K562 (cell line): ENCODE measurements at regions not wholly inside any gene's neighbourhood (a gene's known extent, or its start where the extent isn't known, plus 50 kb on each side); places are given as distances from the start of the nearest gene placed in this dataset.

Source experiments
- ATAC-seq: fragments of 200-7000 bp; cut with Tn5 transposase; 3 replicates; pipeline ENCODE4 v1.9.1; 2020; ENCODE audit warnings: moderate library complexity
- BruUV-seq: library from RNA; stranded (reverse); fragments of 400-500 nt; replicated peaks from 2 replicates; lab custom pipeline; 2021; lab: Mats Ljungman, UMichigan
- CTCF ChIA-PET: fragments of 300-600 bp; formaldehyde crosslinking; extraction: SDS; loops from one replicate; lab custom pipeline; 2021; ENCODE audit warnings: low intra/inter-chr PET ratio; lab: Yijun Ruan, JAX
- POLR2A ChIA-PET: fragments of 300-600, 350-650 bp; sonication (Branson Sonifier 250); formaldehyde crosslinking; extraction: SDS; loops from one replicate; lab custom pipeline; 2021; ENCODE audit warnings: antibody characterized with exemption, inconsistent platforms; lab: Yijun Ruan, JAX
- DNase-seq, 4 experiments: peaks; one replicate each; pipeline versions ENCODE4 v3.0.0 to v3.0.0-alpha.2; 2011 to 2018; ENCODE audit warnings: low spot score in 3 of 4, mixed read lengths in 3 of 4; ENCODE audit errors: extremely low read depth in 1 of 4
- FAIRE-seq: peaks from 2 replicates; lab custom pipeline; 2011; peaks lifted over from hg19 to GRCh38; lab: Jason Lieb, UNC
- H2AFZ ChIP-seq: 2 replicates; pipeline ENCODE4 v1.6.0; 2011; ENCODE audit warnings: low read depth, low read length, control low read depth, inconsistent platforms
- H3K27ac ChIP-seq: fragments of 200-600 bp; 3 replicates; pipeline ENCODE4 v1.8.0; 2011; ENCODE audit warnings: low read depth, mild to moderate bottlenecking, control low read depth, inconsistent platforms, low read length, moderate library complexity, mixed read lengths; ENCODE audit errors: extremely low read depth
- H3K27me3 ChIP-seq, 2 experiments: fragments of 300-600 bp in 1 of 2; 2 replicates in 1 of 2; 3 replicates in 1 of 2; pipeline versions ENCODE4 v1.6.0 to v1.8.0; 2011; ENCODE audit warnings: inconsistent platforms in 2 of 2, low read length in 2 of 2, mild to moderate bottlenecking in 1 of 2, mixed read lengths in 1 of 2, moderate library complexity in 1 of 2; ENCODE audit not compliant: control insufficient read depth in 2 of 2, insufficient read depth in 2 of 2
- H3K36me3 ChIP-seq: fragments of 300-600 bp; 3 replicates; pipeline ENCODE4 v1.8.0; 2011; ENCODE audit warnings: mild to moderate bottlenecking, low read length, inconsistent platforms; ENCODE audit not compliant: control insufficient read depth, insufficient read depth
- H3K4me1 ChIP-seq, 2 experiments: fragments of 200-600 bp in 1 of 2; replicated peaks in 1 of 2; 2 replicates in 1 of 2; 3 replicates in 1 of 2; pipeline versions ENCODE4 v1.5.1 to v1.8.0; 2011; ENCODE audit warnings: inconsistent platforms in 2 of 2, low read length in 2 of 2, mild to moderate bottlenecking in 1 of 2, mixed read lengths in 1 of 2, moderate library complexity in 1 of 2; ENCODE audit not compliant: control insufficient read depth in 2 of 2, insufficient read depth in 2 of 2
- H3K4me2 ChIP-seq: 2 replicates; pipeline ENCODE4 v1.6.1; 2011; ENCODE audit warnings: low read length, control low read depth, inconsistent platforms, mixed read lengths; ENCODE audit not compliant: insufficient read depth
- H3K4me3 ChIP-seq: fragments of 200-600 bp; sonication (generic), shearing (Covaris generic); 2 replicates; pipeline ENCODE4 v1.5.1; 2016; ENCODE audit warnings: control low read depth, inconsistent platforms
- H3K79me2 ChIP-seq: fragments of 200-600 bp; 3 replicates; pipeline ENCODE4 v1.8.0; 2011; ENCODE audit warnings: low read length, inconsistent platforms; ENCODE audit not compliant: control insufficient read depth, insufficient read depth
- H3K9ac ChIP-seq, 2 experiments: 2 replicates each; pipeline versions ENCODE4 v1.6.0 to v1.6.1; 2011; ENCODE audit warnings: low read depth in 2 of 2, low read length in 2 of 2, control low read depth in 1 of 2, inconsistent platforms in 1 of 2, mild to moderate bottlenecking in 1 of 2, mixed read lengths in 1 of 2; ENCODE audit not compliant: insufficient read depth in 1 of 2
- H3K9me1 ChIP-seq: one replicate; pipeline ENCODE4 v1.6.0; 2011; ENCODE audit warnings: inconsistent platforms, mild to moderate bottlenecking, low read length, moderate library complexity; ENCODE audit not compliant: control insufficient read depth, insufficient read depth
- H3K9me3 ChIP-seq: replicated peaks from 2 replicates; pipeline ENCODE4 v1.5.1; 2011; ENCODE audit warnings: low read depth, low read length, inconsistent platforms; ENCODE audit not compliant: control insufficient read depth, insufficient read depth
- H4K20me1 ChIP-seq: replicated peaks from 2 replicates; pipeline ENCODE4 v1.6.1; 2011; ENCODE audit warnings: low read length, inconsistent platforms, mixed read lengths; ENCODE audit not compliant: control insufficient read depth, insufficient read depth
- CUX1 ChIP-seq: fragments of 200-800 bp; sonication (Bioruptor generic); IDR thresholded peaks from 2 replicates; pipeline ENCODE4 v1.6.1; 2016; ENCODE audit warnings: missing genetic modification characterization, missing compliant biosample characterization
- JUND ChIP-seq, 2 experiments: IDR thresholded peaks; 2 replicates in 1 of 2; 3 replicates in 1 of 2; pipeline ENCODE4 v1.6.1; 2011; ENCODE audit warnings: borderline replicate concordance in 2 of 2, low read depth in 2 of 2, low read length in 2 of 2, improper control_type of control experiment in 1 of 2, missing biosample characterization in 1 of 2, missing genetic modification characterization in 1 of 2, missing genetic modification reagents in 1 of 2
- MAFG ChIP-seq: fragments of 450-650 bp; conservative IDR thresholded peaks from 2 replicates; pipeline ENCODE4 v1.6.1; 2016; ENCODE audit warnings: missing genetic modification characterization, missing compliant biosample characterization
- NEUROD1 ChIP-seq: fragments of 150-350 bp; IDR thresholded peaks from 2 replicates; pipeline ENCODE4 v1.6.1; 2014; ENCODE audit warnings: borderline replicate concordance, low read length, low read depth; ENCODE audit not compliant: partially characterized antibody
- SMAD4 ChIP-seq: fragments of 250-450 bp; sonication (Bioruptor Pico); conservative IDR thresholded peaks from 2 replicates; pipeline ENCODE4 v1.8.0; 2021; ENCODE audit warnings: inconsistent platforms, mild to moderate bottlenecking, moderate library complexity
- SNAPC5 ChIP-seq: fragments of 250-450 bp; sonication (Bioruptor Pico); IDR thresholded peaks from 2 replicates; pipeline ENCODE4 v1.8.0; 2021; ENCODE audit warnings: moderate library complexity, mild to moderate bottlenecking, inconsistent platforms
- SRSF7 ChIP-seq: fragments of 200-400 bp; formaldehyde crosslinking; optimal IDR thresholded peaks from 2 replicates; pipeline ENCODE3; 2017; ENCODE audit warnings: mild to moderate bottlenecking, low read depth, low read length
- ZBTB2 ChIP-seq: fragments of 450-650 bp; IDR thresholded peaks from 2 replicates; pipeline ENCODE4 v1.6.1; 2016; ENCODE audit warnings: antibody characterized with exemption
- ZNF431 ChIP-seq: sonication (generic); formaldehyde crosslinking; IDR thresholded peaks from 2 replicates; pipeline ENCODE4 v1.8.0; 2022; ENCODE audit warnings: mild to moderate bottlenecking, missing genetic modification reagents
- WGBS: fragments of 100-300 bp; shearing (Covaris generic); methylation state at CpG from one replicate; pipeline ENCODE4 v1.1.6; 2016; ENCODE audit warnings: low coverage, mixed read lengths; ENCODE audit not compliant: insufficient coverage; ENCODE audit errors: missing lambda C conversion rate; 5-methylcytosine and 5-hydroxymethylcytosine counted together
- in situ Hi-C: fragments of 300-500 bp; cut with MboI; formaldehyde crosslinking; loops from 4 replicates; pipeline ENCODE4 v1.15.0; 2018; ENCODE audit warnings: inconsistent platforms, mixed read lengths
- intact Hi-C: fragments of 100-400 bp; cut with micrococcal nuclease; formaldehyde crosslinking; loops from 2 replicates; pipeline ENCODE4 v1.14.2; 2022

GRCh38 chr12:92370828-92371227 lies 225.2 kb upstream of the BTG1 start:
- no peaks in the 10 kb centered on the region for H3K9me3 ChIP-seq
- H3K9ac ChIP-seq, result no peak overlapping the region
- in situ Hi-C loops, result no loop called here
- no peak for ATAC-seq
- no peaks in the 10 kb centered on the region for H3K79me2 ChIP-seq
- no peak for DNase-seq
- H3K4me1 ChIP-seq, result no peaks in the 10 kb centered on the region
- H3K9me1 ChIP-seq, result no peaks in the 10 kb centered on the region
- BruUV-seq, result no TSS peak
- H3K4me3 ChIP-seq, result no peak overlapping the region
- TF ChIP-seq ZNF431 (CRISPR knock-in tag), result no peak
- no peak for TF ChIP-seq JUND (IDR thresholded peaks at IDR 0.05; ENCODE audit: borderline replicate concordance, low read depth, low read length)
- peak; percentile 6; the same call in 1 of the 3 replicates for TF ChIP-seq JUND (tag; IDR thresholded peaks at IDR 0.05; ENCODE audit: borderline replicate concordance, low read depth, low read length)
- no peak for TF ChIP-seq NEUROD1
- no peak overlapping the region for H3K4me2 ChIP-seq
- no peaks in the 10 kb centered on the region; a peak in 1 of 5 replicates for H3K27me3 ChIP-seq
- no peaks in the 10 kb centered on the region for H3K36me3 ChIP-seq
- CTCF ChIA-PET, result no interaction called here
- FAIRE-seq, result no peak
- H3K27ac ChIP-seq, result no peak overlapping the region
- H2AFZ ChIP-seq, result no peak overlapping the region
- POLR2A ChIA-PET, result no interaction called here
- no peaks in the 10 kb centered on the region for H4K20me1 ChIP-seq
- intact Hi-C loops, result no loop called here

- Histone ChIP-seq H3K9ac (no peak overlapping the region), H3K9me3 (no peaks in the 10 kb centered on the region), H3K9me1 (no peaks in the 10 kb centered on the region), H3K4me1 (peaks cover 1 to 4% of the 10 kb centered on the region in 2 experiments; a peak in 3 of 5 replicates), H3K36me3 (no peaks in the 10 kb centered on the region), H3K27me3 (no peaks in the 10 kb centered on the region; a peak in 1 of 5 replicates), H3K79me2 (no peaks in the 10 kb centered on the region), H3K4me2 (no peak overlapping the region), H3K27ac (no peak overlapping the region), H2AFZ (no peak overlapping the region), H4K20me1 (no peaks in the 10 kb centered on the region), H3K4me3 (no peak overlapping the region)
- ChIA-PET POLR2A (interaction anchor here (1.2 kb wide), 1 partner anchor 12 kb away, joined by 3 read pairs; no protein-coding TSS in a partner anchor), CTCF (no interaction called here)
- no peak for ATAC-seq
- no TSS peak for BruUV-seq
- in situ Hi-C loops (no loop called here), intact Hi-C loops (no loop called here)
- no peak for DNase-seq
- WGBS, result 50% methylated on average over 2 of the region's 2 CpGs
- no peak for FAIRE-seq
- TF ChIP-seq MAFG (tag) (no peak), SMAD4 (CRISPR knock-in tag) (no peak), SRSF7 (no peak), CUX1 (CRISPR knock-in tag) (no peak), ZBTB2 (no peak), SNAPC5 (CRISPR knock-in tag) (no peak)
These were observed 224.0 kb upstream of the BTG1 start for GRCh38 chr12:92369636-92370035.
